GM20000 (cell line): ENCODE measurements at regions not wholly inside any gene's neighbourhood (a gene's known extent, or its start where the extent isn't known, plus 50 kb on each side); places are given as distances from the start of the nearest gene placed in this dataset.
"Not testable (repeated sequence)": the region's sequence is repeated elsewhere in the genome, so short reads cannot be mapped to it uniquely, and the experiment has no call there.

Source experiments
- DNase-seq: peaks from one replicate; pipeline ENCODE4 v3.0.0; 2012; ENCODE audit warnings: low spot score
- CTCF ChIP-seq: IDR thresholded peaks from 2 replicates; pipeline ENCODE4 v1.5.1; 2012; ENCODE audit warnings: mild to moderate bottlenecking, control low read depth; ENCODE audit errors: extremely low read depth, missing control alignments

GRCh38 chr22:11017108-11017507 is 4510.9 kb upstream of the OR11H1 start:
- not testable (repeated sequence) for DNase-seq

GRCh38 chr22:11020522-11020921 is 4507.5 kb upstream of the OR11H1 start:
- not testable (repeated sequence) for DNase-seq

- DNase-seq = not testable (repeated sequence)
These were observed 4501.5 kb upstream of the OR11H1 start for GRCh38 chr22:11026541-11026940.

GRCh38 chr22:11027064-11027463 is 4500.9 kb upstream of the OR11H1 start:
- DNase-seq = not testable (repeated sequence)

GRCh38 chr22:11027532-11027931 is 4500.5 kb upstream of the OR11H1 start:
- DNase-seq = not testable (repeated sequence)

- not testable (repeated sequence) for DNase-seq
These were observed 4499.8 kb upstream of the OR11H1 start for GRCh38 chr22:11028180-11028579.

- DNase-seq = not testable (repeated sequence)
These were observed 4498.5 kb upstream of the OR11H1 start for GRCh38 chr22:11029534-11029933.

GRCh38 chr22:11029967-11030366 is 4498.0 kb upstream of the OR11H1 start:
- DNase-seq = not testable (repeated sequence)

- DNase-seq = not testable (repeated sequence)
These were observed 4497.2 kb upstream of the OR11H1 start for GRCh38 chr22:11030571-11031410.

- DNase-seq = not testable (repeated sequence)
These were observed 4495.9 kb upstream of the OR11H1 start for GRCh38 chr22:11032115-11032514.

- not testable (repeated sequence) for DNase-seq
These were observed 4493.4 kb upstream of the OR11H1 start for GRCh38 chr22:11034660-11034987.

- not testable (repeated sequence) for DNase-seq
These were observed 4492.7 kb upstream of the OR11H1 start for GRCh38 chr22:11035031-11035873.

- not testable (repeated sequence) for DNase-seq
These were observed 4490.7 kb upstream of the OR11H1 start for GRCh38 chr22:11037314-11037713.

GRCh38 chr22:11037814-11038213 is 4490.2 kb upstream of the OR11H1 start:
- not testable (repeated sequence) for DNase-seq

GRCh38 chr22:11038786-11039185 is 4489.2 kb upstream of the OR11H1 start:
- DNase-seq = not testable (repeated sequence)

GRCh38 chr22:11041416-11041815 is 4486.6 kb upstream of the OR11H1 start:
- DNase-seq = not testable (repeated sequence)

GRCh38 chr22:11042116-11042515 is 4485.9 kb upstream of the OR11H1 start:
- no peak for DNase-seq
- TF ChIP-seq CTCF = no peak

- not testable (repeated sequence) for DNase-seq
These were observed 4484.7 kb upstream of the OR11H1 start for GRCh38 chr22:11043289-11043688.

- not testable (repeated sequence) for DNase-seq
These were observed 4479.1 kb upstream of the OR11H1 start for GRCh38 chr22:11048884-11049283.

- DNase-seq = not testable (repeated sequence)
These were observed 4477.8 kb upstream of the OR11H1 start for GRCh38 chr22:11050226-11050625.
